HEK293 (cell line): ENCODE measurements at regions not wholly inside any gene's neighbourhood (a gene's known extent, or its start where the extent isn't known, plus 50 kb on each side); places are given as distances from the start of the nearest gene placed in this dataset.

Source experiments
- CTCF ChIA-PET: fragments of 350-600 bp; formaldehyde crosslinking; extraction: SDS; loops from one replicate; lab custom pipeline; 2021; ENCODE audit warnings: antibody characterized with exemption; lab: Yijun Ruan, JAX
- POLR2A ChIA-PET: fragments of 300-600 bp; formaldehyde crosslinking; extraction: SDS; loops from one replicate; lab custom pipeline; 2020; ENCODE audit warnings: antibody characterized with exemption, inconsistent platforms; lab: Yijun Ruan, JAX
- H3K27ac ChIP-seq: fragments of 200-500 bp; sonication (Bioruptor generic); 2 replicates; pipeline ENCODE4 v1.5.1; 2014; ENCODE audit warnings: low read depth, low read length, control low read depth, inconsistent platforms; ENCODE audit errors: extremely low read depth
- H3K36me3 ChIP-seq, 2 experiments: fragments of 200-500 bp in 1 of 2; sonication (Bioruptor generic) in 1 of 2; 1 replicate in 1 of 2; 2 replicates in 1 of 2; pipeline ENCODE4 v1.5.1; 2014 to 2017; ENCODE audit warnings: inconsistent platforms in 2 of 2, low read length in 2 of 2; ENCODE audit not compliant: control insufficient read depth in 2 of 2, insufficient read depth in 1 of 2
- H3K4me1 ChIP-seq: fragments of 200-500 bp; sonication (Bioruptor generic); 2 replicates; pipeline ENCODE4 v1.5.1; 2014; ENCODE audit warnings: mild to moderate bottlenecking, low read length, inconsistent platforms; ENCODE audit not compliant: control insufficient read depth, insufficient read depth
- H3K4me3 ChIP-seq: 2 replicates; pipeline ENCODE4 v1.5.1; 2011; ENCODE audit warnings: low read depth, mild to moderate bottlenecking, control low read depth, low read length, moderate library complexity
- H3K9me3 ChIP-seq: fragments of 200-500 bp; sonication (Bioruptor generic); 2 replicates; pipeline ENCODE4 v1.5.1; 2014; ENCODE audit warnings: low read depth, low read length, inconsistent platforms; ENCODE audit not compliant: control insufficient read depth, insufficient read depth
- IKZF3 ChIP-seq: fragments of 450-650 bp; IDR thresholded peaks from 2 replicates; pipeline ENCODE4 v1.5.0; 2018; ENCODE audit warnings: missing biosample characterization, mild to moderate bottlenecking, missing genetic modification characterization, moderate library complexity
- MEIS1 ChIP-seq: sonication (generic); formaldehyde crosslinking; IDR thresholded peaks from 2 replicates; pipeline ENCODE4 v1.8.1; 2022; ENCODE audit warnings: missing genetic modification reagents, mild to moderate bottlenecking, borderline replicate concordance
- OVOL3 ChIP-seq: fragments of 450-650 bp; formaldehyde crosslinking; IDR thresholded peaks from 2 replicates; pipeline ENCODE4 v1.5.1; 2016; ENCODE audit warnings: missing biosample characterization, missing genetic modification characterization
- ZBTB1 ChIP-seq: fragments of 450-650 bp; formaldehyde crosslinking; IDR thresholded peaks from 2 replicates; pipeline ENCODE4 v1.5.1; 2016; ENCODE audit warnings: missing biosample characterization, missing genetic modification characterization
- ZBTB17 ChIP-seq: fragments of 450-650 bp; formaldehyde crosslinking; IDR thresholded peaks from 2 replicates; pipeline ENCODE4 v1.5.1; 2016; ENCODE audit warnings: missing biosample characterization, missing genetic modification characterization
- ZNF2 ChIP-seq: fragments of 450-650 bp; formaldehyde crosslinking; IDR thresholded peaks from 2 replicates; pipeline ENCODE4 v1.5.1; 2016; ENCODE audit warnings: missing biosample characterization, missing genetic modification characterization
- ZNF223 ChIP-seq: fragments of 450-650 bp; formaldehyde crosslinking; IDR thresholded peaks from 2 replicates; pipeline ENCODE4 v1.5.1; 2016; ENCODE audit warnings: missing biosample characterization, missing genetic modification characterization
- ZNF24 ChIP-seq: fragments of 450-650 bp; formaldehyde crosslinking; IDR thresholded peaks from 2 replicates; pipeline ENCODE4 v1.5.1; 2016; ENCODE audit warnings: missing biosample characterization, missing genetic modification characterization
- ZNF311 ChIP-seq: fragments of 450-650 bp; formaldehyde crosslinking; IDR thresholded peaks from 2 replicates; pipeline ENCODE4 v1.5.1; 2017; ENCODE audit warnings: missing biosample characterization, missing genetic modification characterization, borderline replicate concordance
- ZNF335 ChIP-seq: fragments of 450-650 bp; formaldehyde crosslinking; conservative IDR thresholded peaks from 2 replicates; pipeline ENCODE4 v1.5.1; 2016; ENCODE audit warnings: missing biosample characterization, missing genetic modification characterization
- ZNF549 ChIP-seq: fragments of 450-650 bp; IDR thresholded peaks from 2 replicates; pipeline ENCODE4 v1.5.1; 2018; ENCODE audit warnings: missing biosample characterization, missing genetic modification characterization, mild to moderate bottlenecking, inconsistent platforms, moderate library complexity
- ZNF561 ChIP-seq: fragments of 450-650 bp; IDR thresholded peaks from 2 replicates; pipeline ENCODE4 v1.5.1; 2018; ENCODE audit warnings: missing biosample characterization, missing genetic modification characterization, borderline replicate concordance
- ZNF639 ChIP-seq: fragments of 450-650 bp; formaldehyde crosslinking; IDR thresholded peaks from 2 replicates; pipeline ENCODE4 v1.5.1; 2016; ENCODE audit warnings: missing biosample characterization, missing genetic modification characterization
- ZNF654 ChIP-seq: fragments of 450-650 bp; formaldehyde crosslinking; IDR thresholded peaks from 2 replicates; pipeline ENCODE4 v1.5.1; 2016; ENCODE audit warnings: low read depth, missing biosample characterization, missing genetic modification characterization
- ZNF658 ChIP-seq: fragments of 450-650 bp; formaldehyde crosslinking; IDR thresholded peaks from 2 replicates; pipeline ENCODE4; 2016; ENCODE audit warnings: missing biosample characterization, missing genetic modification characterization
- ZNF660 ChIP-seq: fragments of 450-650 bp; IDR thresholded peaks from 2 replicates; pipeline ENCODE4 v1.5.1; 2018; ENCODE audit warnings: missing biosample characterization, mild to moderate bottlenecking, missing genetic modification characterization
- ZNF791 ChIP-seq: fragments of 450-650 bp; formaldehyde crosslinking; IDR thresholded peaks from 2 replicates; pipeline ENCODE4 v1.5.1; 2016; ENCODE audit warnings: missing biosample characterization, missing genetic modification characterization
- TF ChIP-seq, protein P1 (sequence below): fragments of 450-650 bp; formaldehyde crosslinking; IDR thresholded peaks from 2 replicates; pipeline ENCODE4 v1.5.1; 2016; ENCODE audit warnings: missing biosample characterization, missing genetic modification characterization
- TF ChIP-seq, protein P2 (sequence below): IDR thresholded peaks from 2 replicates; pipeline ENCODE4 v1.6.1; 2011; ENCODE audit warnings: mild to moderate bottlenecking, low read depth, low read length, borderline replicate concordance
- TF ChIP-seq, protein P3 (sequence below): fragments of 450-650 bp; formaldehyde crosslinking; IDR thresholded peaks from 2 replicates; pipeline ENCODE4 v1.5.1; 2016; ENCODE audit warnings: missing biosample characterization, missing genetic modification characterization
- TF ChIP-seq, protein P4 (sequence below): fragments of 450-650 bp; formaldehyde crosslinking; IDR thresholded peaks from 2 replicates; pipeline ENCODE4 v1.5.1; 2016; ENCODE audit warnings: missing biosample characterization, missing genetic modification characterization

DNA sequence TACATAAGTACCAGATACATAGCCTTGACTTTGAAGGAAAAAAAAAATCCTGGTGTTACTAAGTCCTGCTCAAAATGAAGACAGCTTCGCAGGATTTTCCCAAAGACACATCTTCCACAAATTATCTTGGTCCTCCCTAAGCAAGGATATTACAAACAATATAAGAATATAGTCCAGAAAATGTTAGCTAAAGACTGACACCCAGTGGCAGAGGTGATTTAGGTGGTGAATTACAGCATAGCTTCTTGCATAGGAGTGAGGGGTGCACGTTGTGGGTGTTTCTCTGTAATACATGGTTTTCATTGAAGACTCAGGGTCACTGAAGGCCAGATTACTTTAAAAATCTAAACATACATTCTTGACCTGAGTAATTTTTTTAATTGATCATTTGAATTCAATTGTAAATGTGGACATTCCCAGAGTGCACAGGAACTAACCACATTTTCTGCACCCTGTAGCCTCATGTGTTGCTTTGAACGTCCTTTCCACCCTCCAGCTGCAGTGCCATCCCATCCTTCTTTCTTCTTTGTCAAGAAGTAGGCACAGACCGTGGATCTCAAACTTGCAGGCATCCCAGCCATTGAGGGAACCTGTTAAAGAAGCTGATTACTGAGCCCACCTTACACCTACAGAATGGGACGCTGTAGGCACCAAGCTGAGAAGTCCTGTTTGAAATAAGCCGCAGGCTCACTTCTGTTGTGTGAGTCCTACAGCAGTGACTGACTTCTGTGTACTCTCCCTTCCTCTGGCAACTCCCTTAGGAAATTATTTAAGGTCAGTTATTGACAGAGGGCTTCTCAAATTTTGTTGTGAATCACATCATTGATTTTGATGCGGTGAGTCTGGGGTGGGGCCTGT lies 102.6 kb downstream of the PERP start:
- H3K4me3 ChIP-seq: no peak overlapping the region
- ChIA-PET POLR2A (interaction anchor here (5.2 kb wide), 1 partner anchor 102 kb away, joined by 36 read pairs; the partner anchor contains the start of gene PERP), CTCF (interaction anchor here (0.6 to 10.8 kb wide), 63 partner anchors 7 to 1130 kb away, joined by 3 to 188 read pairs (median 4); no protein-coding TSS in a partner anchor)
- no peaks in the 10 kb centered on the region for H3K9me3 ChIP-seq
- no peaks in the 10 kb centered on the region for H3K36me3 ChIP-seq
- 0 out of 2 replicates have a peak, but pooled peaks have one; percentile 18 for TF ChIP-seq IKZF3 (tag by site-specific recombination)
- TF ChIP-seq, protein P1, sequence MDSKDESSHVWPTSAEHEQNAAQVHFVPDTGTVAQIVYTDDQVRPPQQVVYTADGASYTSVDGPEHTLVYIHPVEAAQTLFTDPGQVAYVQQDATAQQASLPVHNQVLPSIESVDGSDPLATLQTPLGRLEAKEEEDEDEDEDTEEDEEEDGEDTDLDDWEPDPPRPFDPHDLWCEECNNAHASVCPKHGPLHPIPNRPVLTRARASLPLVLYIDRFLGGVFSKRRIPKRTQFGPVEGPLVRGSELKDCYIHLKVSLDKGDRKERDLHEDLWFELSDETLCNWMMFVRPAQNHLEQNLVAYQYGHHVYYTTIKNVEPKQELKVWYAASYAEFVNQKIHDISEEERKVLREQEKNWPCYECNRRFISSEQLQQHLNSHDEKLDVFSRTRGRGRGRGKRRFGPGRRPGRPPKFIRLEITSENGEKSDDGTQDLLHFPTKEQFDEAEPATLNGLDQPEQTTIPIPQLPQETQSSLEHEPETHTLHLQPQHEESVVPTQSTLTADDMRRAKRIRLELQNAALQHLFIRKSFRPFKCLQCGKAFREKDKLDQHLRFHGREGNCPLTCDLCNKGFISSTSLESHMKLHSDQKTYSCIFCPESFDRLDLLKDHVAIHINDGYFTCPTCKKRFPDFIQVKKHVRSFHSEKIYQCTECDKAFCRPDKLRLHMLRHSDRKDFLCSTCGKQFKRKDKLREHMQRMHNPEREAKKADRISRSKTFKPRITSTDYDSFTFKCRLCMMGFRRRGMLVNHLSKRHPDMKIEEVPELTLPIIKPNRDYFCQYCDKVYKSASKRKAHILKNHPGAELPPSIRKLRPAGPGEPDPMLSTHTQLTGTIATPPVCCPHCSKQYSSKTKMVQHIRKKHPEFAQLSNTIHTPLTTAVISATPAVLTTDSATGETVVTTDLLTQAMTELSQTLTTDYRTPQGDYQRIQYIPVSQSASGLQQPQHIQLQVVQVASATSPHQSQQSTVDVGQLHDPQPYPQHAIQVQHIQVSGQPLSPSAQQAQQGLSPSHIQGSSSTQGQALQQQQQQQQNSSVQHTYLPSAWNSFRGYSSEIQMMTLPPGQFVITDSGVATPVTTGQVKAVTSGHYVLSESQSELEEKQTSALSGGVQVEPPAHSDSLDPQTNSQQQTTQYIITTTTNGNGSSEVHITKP (tag by site-specific recombination): peak; percentile 41; the same call in 1 of the 2 replicates
- TF ChIP-seq, protein P2, sequence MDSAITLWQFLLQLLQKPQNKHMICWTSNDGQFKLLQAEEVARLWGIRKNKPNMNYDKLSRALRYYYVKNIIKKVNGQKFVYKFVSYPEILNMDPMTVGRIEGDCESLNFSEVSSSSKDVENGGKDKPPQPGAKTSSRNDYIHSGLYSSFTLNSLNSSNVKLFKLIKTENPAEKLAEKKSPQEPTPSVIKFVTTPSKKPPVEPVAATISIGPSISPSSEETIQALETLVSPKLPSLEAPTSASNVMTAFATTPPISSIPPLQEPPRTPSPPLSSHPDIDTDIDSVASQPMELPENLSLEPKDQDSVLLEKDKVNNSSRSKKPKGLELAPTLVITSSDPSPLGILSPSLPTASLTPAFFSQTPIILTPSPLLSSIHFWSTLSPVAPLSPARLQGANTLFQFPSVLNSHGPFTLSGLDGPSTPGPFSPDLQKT: no peak
- peak; percentile 59 for TF ChIP-seq ZNF654
- no peaks in the 10 kb centered on the region for H3K4me1 ChIP-seq
- H3K27ac ChIP-seq: no peak overlapping the region

- no peaks in the 10 kb centered on the region for H3K36me3 ChIP-seq
- POLR2A ChIA-PET: interaction anchor here (5.2 kb wide), 1 partner anchor 101 kb away, joined by 36 read pairs; the partner anchor contains the start of gene PERP
Measured at GRCh38 chr6:138005846-138006245, 101.4 kb downstream of the PERP start.

GRCh38 chr6:138007014-138007472 lies 100.2 kb downstream of the PERP start:
- no peak overlapping the region for H3K27ac ChIP-seq
- POLR2A ChIA-PET: interaction anchor here (5.2 kb wide), 1 partner anchor 100 kb away, joined by 36 read pairs; the partner anchor contains the start of gene PERP
- TF ChIP-seq ZBTB1 (no peak), ZNF791 (tag by site-specific recombination) (no peak), ZNF660 (tag by site-specific recombination) (peak; percentile 55; the same call in 1 of the 2 replicates), MEIS1 (CRISPR knock-in tag) (no peak), ZNF549 (no peak), ZNF335 (tag by site-specific recombination) (peak; percentile 69), ZNF2 (0 out of 2 replicates have a peak, but pooled peaks have one; percentile 31), ZBTB17 (tag by site-specific recombination) (no peak)
- TF ChIP-seq, protein P3, sequence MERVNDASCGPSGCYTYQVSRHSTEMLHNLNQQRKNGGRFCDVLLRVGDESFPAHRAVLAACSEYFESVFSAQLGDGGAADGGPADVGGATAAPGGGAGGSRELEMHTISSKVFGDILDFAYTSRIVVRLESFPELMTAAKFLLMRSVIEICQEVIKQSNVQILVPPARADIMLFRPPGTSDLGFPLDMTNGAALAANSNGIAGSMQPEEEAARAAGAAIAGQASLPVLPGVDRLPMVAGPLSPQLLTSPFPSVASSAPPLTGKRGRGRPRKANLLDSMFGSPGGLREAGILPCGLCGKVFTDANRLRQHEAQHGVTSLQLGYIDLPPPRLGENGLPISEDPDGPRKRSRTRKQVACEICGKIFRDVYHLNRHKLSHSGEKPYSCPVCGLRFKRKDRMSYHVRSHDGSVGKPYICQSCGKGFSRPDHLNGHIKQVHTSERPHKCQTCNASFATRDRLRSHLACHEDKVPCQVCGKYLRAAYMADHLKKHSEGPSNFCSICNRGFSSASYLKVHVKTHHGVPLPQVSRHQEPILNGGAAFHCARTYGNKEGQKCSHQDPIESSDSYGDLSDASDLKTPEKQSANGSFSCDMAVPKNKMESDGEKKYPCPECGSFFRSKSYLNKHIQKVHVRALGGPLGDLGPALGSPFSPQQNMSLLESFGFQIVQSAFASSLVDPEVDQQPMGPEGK: 0 out of 2 replicates have a peak, but pooled peaks have one; percentile 28
- TF ChIP-seq, protein P4, sequence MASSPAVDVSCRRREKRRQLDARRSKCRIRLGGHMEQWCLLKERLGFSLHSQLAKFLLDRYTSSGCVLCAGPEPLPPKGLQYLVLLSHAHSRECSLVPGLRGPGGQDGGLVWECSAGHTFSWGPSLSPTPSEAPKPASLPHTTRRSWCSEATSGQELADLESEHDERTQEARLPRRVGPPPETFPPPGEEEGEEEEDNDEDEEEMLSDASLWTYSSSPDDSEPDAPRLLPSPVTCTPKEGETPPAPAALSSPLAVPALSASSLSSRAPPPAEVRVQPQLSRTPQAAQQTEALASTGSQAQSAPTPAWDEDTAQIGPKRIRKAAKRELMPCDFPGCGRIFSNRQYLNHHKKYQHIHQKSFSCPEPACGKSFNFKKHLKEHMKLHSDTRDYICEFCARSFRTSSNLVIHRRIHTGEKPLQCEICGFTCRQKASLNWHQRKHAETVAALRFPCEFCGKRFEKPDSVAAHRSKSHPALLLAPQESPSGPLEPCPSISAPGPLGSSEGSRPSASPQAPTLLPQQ (tag by site-specific recombination): no peak

More at GRCh38 chr6:138005846-138006245, 101.4 kb downstream of the PERP start:
- CTCF ChIA-PET: interaction anchor here (0.6 to 10.8 kb wide), 36 partner anchors 9 to 708 kb away, joined by 3 to 188 read pairs (median 6); no protein-coding TSS in a partner anchor
- Histone ChIP-seq H3K27ac (no peak overlapping the region), H3K4me1 (no peaks in the 10 kb centered on the region), H3K4me3 (no peak overlapping the region), H3K9me3 (no peaks in the 10 kb centered on the region)
- TF ChIP-seq OVOL3 (tag by site-specific recombination) (no peak), ZNF24 (tag by site-specific recombination) (no peak), ZNF639 (tag by site-specific recombination) (no peak), ZNF223 (tag by site-specific recombination) (no peak), ZNF561 (tag by site-specific recombination) (no peak), ZNF311 (tag by site-specific recombination) (no peak), ZNF658 (no peak)

More at GRCh38 chr6:138007014-138007472, 100.2 kb downstream of the PERP start:
- CTCF ChIA-PET: interaction anchor here (0.5 to 10.8 kb wide), 58 partner anchors 9 to 1225 kb away, joined by 3 to 188 read pairs (median 4); no protein-coding TSS in a partner anchor
- no peaks in the 10 kb centered on the region for H3K36me3 ChIP-seq
- H3K9me3 ChIP-seq: no peaks in the 10 kb centered on the region
- H3K4me3 ChIP-seq: no peak overlapping the region
- H3K4me1 ChIP-seq: no peaks in the 10 kb centered on the region
